CD14-positive monocyte (primary cell): ENCODE measurements at regions not wholly inside any gene's neighbourhood (a gene's known extent, or its start where the extent isn't known, plus 50 kb on each side); places are given as distances from the start of the nearest gene placed in this dataset.
"Not testable (repeated sequence)": the region's sequence is repeated elsewhere in the genome, so short reads cannot be mapped to it uniquely, and the experiment has no call there.

Source experiments
- DNase-seq, 3 donors: peaks; one replicate each; pipeline ENCODE4 v3.0.0-alpha.2; 2011 to 2022
- H2AFZ ChIP-seq: 2 replicates; pipeline ENCODE4 v1.6.0; 2012; ENCODE audit warnings: mild to moderate bottlenecking, low read depth, low read length, inconsistent platforms; ENCODE audit not compliant: insufficient read depth, poor library complexity, severe bottlenecking
- H3K27ac ChIP-seq, 2 donors: 1 replicate in 1 of 2; 2 replicates in 1 of 2; pipeline ENCODE4 v1.5.1; 2012 to 2013; ENCODE audit warnings: low read length in 2 of 2, control low read depth in 1 of 2, inconsistent platforms in 1 of 2, low read depth in 1 of 2, mild to moderate bottlenecking in 1 of 2
- H3K27me3 ChIP-seq, 2 donors: one replicate each; pipeline versions ENCODE4 v1.6.0 to v1.6.1; 2011 to 2013; ENCODE audit warnings: low read length in 2 of 2; ENCODE audit not compliant: control insufficient read depth in 2 of 2, insufficient read depth in 2 of 2
- H3K36me3 ChIP-seq, 2 donors: replicated peaks in 1 of 2; 1 replicate in 1 of 2; 2 replicates in 1 of 2; pipeline versions ENCODE4 v1.5.1 to v1.6.1; 2012 to 2013; ENCODE audit warnings: low read length in 2 of 2, control low read depth in 1 of 2, inconsistent platforms in 1 of 2, mild to moderate bottlenecking in 1 of 2; ENCODE audit not compliant: insufficient read depth in 2 of 2, control insufficient read depth in 1 of 2
- H3K4me1 ChIP-seq, 2 donors: 1 replicate in 1 of 2; 2 replicates in 1 of 2; pipeline versions ENCODE4 v1.5.1 to v1.6.1; 2012 to 2013; ENCODE audit warnings: low read length in 2 of 2, control low read depth in 1 of 2, inconsistent platforms in 1 of 2, mild to moderate bottlenecking in 1 of 2, moderate library complexity in 1 of 2; ENCODE audit not compliant: insufficient read depth in 2 of 2, control insufficient read depth in 1 of 2
- H3K4me2 ChIP-seq: replicated peaks from 2 replicates; pipeline ENCODE3; 2012; ENCODE audit warnings: low read length, moderate library complexity, mild to moderate bottlenecking; ENCODE audit not compliant: poor library complexity, severe bottlenecking; ENCODE audit errors: extremely low read depth
- H3K4me3 ChIP-seq, 3 experiments: fragments of 200-600 bp in 1 of 3; sonication (generic) in 1 of 3; replicated peaks in 1 of 3; 1 replicate in 2 of 3; 2 replicates in 1 of 3; pipeline ENCODE4 v1.5.1; 2011 to 2013; ENCODE audit warnings: low read length in 3 of 3, mild to moderate bottlenecking in 3 of 3, control low read depth in 2 of 3, low read depth in 2 of 3, inconsistent platforms in 1 of 3, moderate library complexity in 1 of 3
- H3K79me2 ChIP-seq: 2 replicates; pipeline ENCODE4 v1.6.0; 2012; ENCODE audit warnings: mild to moderate bottlenecking, control low read depth, inconsistent platforms, low read length, moderate library complexity; ENCODE audit not compliant: insufficient read depth
- H3K9ac ChIP-seq: 2 replicates; pipeline ENCODE4 v1.6.0; 2017; ENCODE audit warnings: low read length, mild to moderate bottlenecking; ENCODE audit not compliant: insufficient read depth, poor library complexity, severe bottlenecking
- H3K9me3 ChIP-seq, 2 donors: replicated peaks in 1 of 2; 1 replicate in 1 of 2; 2 replicates in 1 of 2; pipeline versions ENCODE4 v1.5.1 to v1.6.1; 2012 to 2013; ENCODE audit warnings: low read length in 2 of 2, control low read depth in 1 of 2; ENCODE audit not compliant: control insufficient read depth in 1 of 2, insufficient read depth in 1 of 2
- H4K20me1 ChIP-seq: 2 replicates; pipeline ENCODE4 v1.6.0; 2012; ENCODE audit warnings: mild to moderate bottlenecking, low read length, control low read depth, moderate library complexity; ENCODE audit not compliant: insufficient read depth
- H3K27ac Mint-ChIP-seq, 7 donors: one replicate each; pipeline ENCODE4 v1.8.0; 2020; ENCODE audit warnings: mild to moderate bottlenecking in 7 of 7, mixed read lengths in 7 of 7, moderate library complexity in 6 of 7, inconsistent platforms in 2 of 7
- H3K27me3 Mint-ChIP-seq, 3 donors: one replicate each; pipeline ENCODE4 v1.8.0; 2021 to 2022; ENCODE audit warnings: low read depth in 3 of 3, mild to moderate bottlenecking in 3 of 3, mixed read lengths in 3 of 3, moderate library complexity in 3 of 3, inconsistent platforms in 1 of 3
- H3K36me3 Mint-ChIP-seq, 2 donors: one replicate each; pipeline ENCODE4 v1.8.0; 2020; ENCODE audit warnings: mixed read lengths in 2 of 2, inconsistent platforms in 1 of 2, mild to moderate bottlenecking in 1 of 2
- H3K4me1 Mint-ChIP-seq: one replicate; pipeline ENCODE4 v1.8.0; 2020; ENCODE audit warnings: mild to moderate bottlenecking, mixed read lengths
- H3K4me3 Mint-ChIP-seq, 2 donors: one replicate each; pipeline ENCODE4 v1.8.0; 2020; ENCODE audit warnings: mild to moderate bottlenecking in 2 of 2, mixed read lengths in 2 of 2, moderate library complexity in 1 of 2
- H3K9me3 Mint-ChIP-seq, 7 donors: one replicate each; pipeline ENCODE4 v1.8.0; 2020 to 2022; ENCODE audit warnings: mixed read lengths in 7 of 7, mild to moderate bottlenecking in 6 of 7, moderate library complexity in 6 of 7, inconsistent platforms in 2 of 7
- CTCF ChIP-seq: fragments of 200-600 bp; IDR thresholded peaks from one replicate; pipeline ENCODE4 v1.8.0; 2022; ENCODE audit warnings: antibody characterized with exemption, mild to moderate bottlenecking
- WGBS: methylation state at CpG from one replicate; pipeline ENCODE4 v1.1.5; 2013; ENCODE audit warnings: missing lambda C conversion rate; ENCODE audit not compliant: insufficient coverage; 5-methylcytosine and 5-hydroxymethylcytosine counted together
- intact Hi-C, 2 donors: fragments of 100-400 bp; cut with micrococcal nuclease; formaldehyde crosslinking; loops; one replicate each; pipeline versions ENCODE4 v1.15.0 to v1.15.1; 2023

DNA sequence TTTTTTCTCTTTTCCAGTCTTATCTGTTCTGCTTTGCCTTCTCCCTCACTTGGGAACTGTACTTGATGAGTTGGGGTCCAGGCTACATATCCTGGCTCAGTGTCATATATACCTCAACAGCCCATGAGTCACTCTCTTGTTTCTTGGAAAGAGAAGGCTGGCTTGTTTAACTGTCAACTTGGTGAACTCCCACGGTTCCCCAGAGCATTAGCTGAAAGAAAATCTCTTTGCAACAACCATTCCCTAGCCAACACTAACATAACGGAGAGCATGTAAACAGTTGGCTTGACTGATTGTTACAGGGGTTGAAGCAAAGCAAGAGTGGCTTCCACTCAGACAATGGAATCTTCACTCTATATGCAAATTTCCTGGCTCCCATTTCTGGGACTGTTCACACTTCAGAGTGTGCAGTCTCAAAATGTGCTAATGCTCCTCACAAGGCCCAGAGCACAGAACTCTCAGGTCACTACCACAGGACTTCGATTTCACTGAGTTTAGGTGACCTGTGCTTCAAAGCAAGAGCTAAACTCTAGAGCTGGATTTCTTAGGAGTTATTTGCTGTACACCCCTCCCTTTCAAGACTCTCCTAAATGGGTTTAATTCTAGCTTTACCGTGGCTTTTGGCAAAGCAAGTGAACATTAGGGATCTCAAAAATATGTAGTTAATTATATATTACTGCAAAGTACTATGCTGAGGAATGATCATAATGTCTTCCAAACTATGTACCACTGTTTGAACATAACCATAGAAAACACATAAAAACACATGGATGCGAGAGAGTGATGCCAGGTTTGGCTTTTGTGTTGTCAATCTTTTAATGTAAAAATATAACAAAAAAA, 609.8 kb downstream of the RFPL4B start:
- TF ChIP-seq CTCF: no peak
- Histone ChIP-seq H3K79me2 (no peaks in the 10 kb centered on the region), H3K4me3 (no peak overlapping the region), H2AFZ (no peak overlapping the region), H3K27me3 (no peaks in the 10 kb centered on the region), H3K4me1 (no peaks in the 10 kb centered on the region), H3K27ac (no peak overlapping the region), H3K9ac (no peak overlapping the region), H3K9me3 (no peaks in the 10 kb centered on the region), H3K36me3 (no peaks in the 10 kb centered on the region), H4K20me1 (no peaks in the 10 kb centered on the region), H3K4me2 (no peak overlapping the region)
- no peak for DNase-seq
- peaks cover 0 to 1% (median 0%) of the 10 kb centered on the region in 3 donors for H3K27me3 Mint-ChIP-seq
- H3K9me3 Mint-ChIP-seq: peaks cover 0 to 7% (median 4%) of the 10 kb centered on the region in 7 donors
- H3K36me3 Mint-ChIP-seq: no peaks in the 10 kb centered on the region
- H3K27ac Mint-ChIP-seq: no peak overlapping the region
- no peaks in the 10 kb centered on the region for H3K4me1 Mint-ChIP-seq
- no peak overlapping the region for H3K4me3 Mint-ChIP-seq
- intact Hi-C loops: no loop called here
- 100% methylated on average over 1 of the region's 5 CpGs for WGBS

GRCh38 chr6:112957536-112957916, 610.4 kb downstream of the RFPL4B start:
- no peak for DNase-seq
- intact Hi-C loops: no loop called here
- Histone ChIP-seq H3K4me3 (no peak overlapping the region), H4K20me1 (no peaks in the 10 kb centered on the region), H3K9ac (no peak overlapping the region), H3K4me1 (no peaks in the 10 kb centered on the region), H3K9me3 (no peaks in the 10 kb centered on the region), H3K36me3 (no peaks in the 10 kb centered on the region), H3K79me2 (no peaks in the 10 kb centered on the region), H3K27me3 (no peaks in the 10 kb centered on the region), H3K27ac (no peak overlapping the region), H2AFZ (no peak overlapping the region), H3K4me2 (no peak overlapping the region)
- Mint-ChIP-seq H3K4me3 (no peak overlapping the region), H3K27me3 (peaks cover 0 to 1% (median 0%) of the 10 kb centered on the region in 3 donors), H3K9me3 (peaks cover 0 to 7% (median 4%) of the 10 kb centered on the region in 7 donors), H3K27ac (no peak overlapping the region), H3K36me3 (no peaks in the 10 kb centered on the region), H3K4me1 (no peaks in the 10 kb centered on the region)
- WGBS: no CpG with 5 or more reads among the region's 2 CpGs
- no peak for TF ChIP-seq CTCF

- H3K27me3 Mint-ChIP-seq, H3K4me1 ChIP-seq, H3K4me1 Mint-ChIP-seq, H3K27ac Mint-ChIP-seq, H3K9ac ChIP-seq, DNase-seq, H3K4me3 ChIP-seq, H3K9me3 Mint-ChIP-seq, intact Hi-C loops, H3K9me3 ChIP-seq, H3K4me2 ChIP-seq, H2AFZ ChIP-seq, H3K27me3 ChIP-seq, H4K20me1 ChIP-seq, H3K27ac ChIP-seq, H3K36me3 Mint-ChIP-seq, H3K79me2 ChIP-seq, H3K36me3 ChIP-seq, H3K4me3 Mint-ChIP-seq: not testable (repeated sequence)
- no CpG with 5 or more reads among the region's 3 CpGs for WGBS
These were observed 613.0 kb downstream of the RFPL4B start for GRCh38 chr6:112960130-112960529.
